GM12891 (cell line): ENCODE measurements at regions not wholly inside any gene's neighbourhood (a gene's known extent, or its start where the extent isn't known, plus 50 kb on each side); places are given as distances from the start of the nearest gene placed in this dataset.
"Not testable (repeated sequence)": the region's sequence is repeated elsewhere in the genome, so short reads cannot be mapped to it uniquely, and the experiment has no call there.

ENCODE experiments used
- DNase-seq: peaks from one replicate; pipeline ENCODE4 v3.0.0; 2011; ENCODE audit warnings: low spot score; ENCODE audit not compliant: insufficient read length
- FAIRE-seq: peaks from 2 replicates; lab custom pipeline; 2011; peaks lifted over from hg19 to GRCh38; lab: Jason Lieb, UNC
- PAX5 ChIP-seq: IDR thresholded peaks from 2 replicates; pipeline ENCODE4 v1.6.1; 2011; ENCODE audit warnings: low read length, moderate library complexity, mild to moderate bottlenecking; ENCODE audit not compliant: insufficient read depth, severe bottlenecking
- POLR2A ChIP-seq: IDR thresholded peaks from 2 replicates; pipeline ENCODE4 v1.6.1; 2011; ENCODE audit warnings: low read depth, low read length, control low read depth
- POLR2AphosphoS5 ChIP-seq: IDR thresholded peaks from 2 replicates; pipeline ENCODE4 v1.6.1; 2011; ENCODE audit warnings: low read depth, low read length, control low read depth
- POU2F2 ChIP-seq: IDR thresholded peaks from 2 replicates; pipeline ENCODE4 v1.6.1; 2011; ENCODE audit warnings: low read depth, mild to moderate bottlenecking, control low read depth, low read length, moderate library complexity
- SPI1 ChIP-seq: IDR thresholded peaks from 2 replicates; pipeline ENCODE4 v1.6.1; 2011; ENCODE audit warnings: low read depth, low read length, control low read depth
- TAF1 ChIP-seq: IDR thresholded peaks from 2 replicates; pipeline ENCODE4 v1.6.1; 2011; ENCODE audit warnings: low read depth, low read length, control low read depth

DNA sequence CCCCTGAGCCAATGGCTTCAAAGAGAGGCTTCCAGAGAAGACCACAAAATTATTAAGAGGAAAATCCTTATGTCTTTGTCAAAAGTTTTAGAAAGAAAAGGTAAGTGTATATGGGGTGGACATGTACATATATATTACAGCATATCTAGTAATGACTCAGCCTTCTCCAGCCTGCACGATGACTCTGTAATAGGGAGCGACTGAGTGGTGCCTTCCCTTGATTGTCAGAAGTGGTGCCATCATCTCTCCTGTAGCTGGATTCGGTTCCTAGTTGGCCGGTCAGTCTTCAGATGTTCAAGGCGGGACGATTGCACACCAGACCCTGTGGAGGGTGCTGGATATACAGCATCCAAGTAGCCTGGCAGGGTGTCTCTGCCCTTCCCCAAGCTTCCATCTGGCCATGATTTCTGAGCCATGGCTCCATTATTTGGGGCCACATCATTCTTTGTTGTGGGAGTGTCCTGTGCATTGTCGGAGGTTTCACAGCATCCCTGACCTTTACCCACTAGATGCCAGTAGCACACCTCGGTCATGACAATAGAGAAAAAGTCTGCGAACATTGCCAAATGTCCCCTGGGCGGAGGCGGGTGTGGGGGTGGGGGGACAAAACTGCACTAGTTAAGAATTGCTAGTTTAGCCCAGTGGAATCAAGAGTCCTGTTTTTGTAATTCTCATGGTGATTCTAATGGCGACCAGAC lies 206.2 kb upstream of the KAZN start:
- no peak for DNase-seq
- no peak for FAIRE-seq
- TF ChIP-seq POLR2A (no peak), SPI1 (no peak), PAX5 (no peak), POLR2AphosphoS5 (no peak), TAF1 (no peak), POU2F2 (no peak)

- no peak for DNase-seq
- FAIRE-seq = no peak
- TF ChIP-seq POU2F2 = no peak
- TF ChIP-seq POLR2A = no peak
- no peak for TF ChIP-seq POLR2AphosphoS5
- TF ChIP-seq TAF1 = no peak
- TF ChIP-seq PAX5 = no peak
- TF ChIP-seq SPI1 = no peak
Observed at GRCh38 chr1:14392859-14393365, 205.6 kb upstream of the KAZN start.

DNA sequence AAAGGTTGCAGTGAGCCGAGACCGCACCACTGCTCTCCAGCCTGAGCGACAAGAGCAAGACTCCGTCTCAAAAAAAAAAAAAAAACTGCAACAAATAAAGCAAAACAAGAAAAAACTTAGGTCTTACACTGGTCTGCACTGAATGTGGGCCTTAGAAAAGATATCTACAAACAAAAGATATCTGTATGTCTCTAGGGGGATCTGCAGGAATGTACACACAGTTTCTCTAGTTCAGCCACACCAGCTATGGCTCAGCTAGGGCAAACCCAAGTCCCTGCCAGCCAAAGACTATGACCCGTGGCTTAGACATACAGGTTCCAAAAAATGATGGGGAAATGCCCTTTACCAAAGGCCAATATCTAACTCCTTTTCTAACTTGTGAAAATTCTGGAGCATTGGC lies 202.4 kb upstream of the KAZN start:
- FAIRE-seq = no peak
- no peak for DNase-seq
- TF ChIP-seq POLR2A = no peak
- no peak for TF ChIP-seq PAX5
- TF ChIP-seq TAF1 = no peak
- TF ChIP-seq SPI1 = no peak
- no peak for TF ChIP-seq POU2F2
- TF ChIP-seq POLR2AphosphoS5 = no peak

DNA sequence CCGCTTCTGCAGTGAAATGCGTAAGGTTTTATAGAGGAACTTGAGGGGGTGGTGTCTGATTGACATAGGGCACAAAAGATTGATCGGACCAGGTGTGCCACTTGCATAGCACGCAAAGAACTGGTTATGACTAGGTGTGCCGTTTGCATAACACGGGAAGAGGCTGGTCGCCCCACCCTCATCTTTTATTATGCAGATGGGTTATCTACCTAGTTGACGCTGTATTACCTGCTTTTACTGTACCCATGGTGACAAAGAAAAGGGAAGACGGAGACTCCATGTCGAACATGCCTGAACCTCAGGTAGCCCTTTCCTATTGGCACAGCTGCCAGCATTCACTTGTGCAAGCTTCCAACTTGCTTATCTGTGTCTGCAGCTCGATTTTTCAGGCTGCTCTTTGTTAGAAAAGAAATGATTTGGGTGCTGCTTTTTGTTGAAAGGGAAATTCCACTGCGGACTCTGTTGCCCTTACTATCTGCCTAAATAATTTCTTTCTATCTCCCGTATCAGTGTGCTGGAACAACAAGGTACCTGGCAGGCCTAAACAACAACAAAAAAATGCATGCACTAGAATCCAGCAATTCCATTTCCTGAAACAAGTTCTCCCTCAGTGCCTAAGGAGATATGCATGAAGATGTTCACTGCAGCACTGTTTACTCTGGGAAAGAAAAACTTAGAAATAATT lies 194.4 kb upstream of the KAZN start:
- FAIRE-seq (no peak), DNase-seq (no peak)
- TF ChIP-seq POLR2A = no peak
- TF ChIP-seq SPI1 = no peak
- no peak for TF ChIP-seq PAX5

GRCh38 chr1:14404862-14405301 lies 193.6 kb upstream of the KAZN start:
- TF ChIP-seq POU2F2 (no peak), TAF1 (no peak), SPI1 (no peak), PAX5 (no peak), POLR2AphosphoS5 (no peak), POLR2A (no peak)
- FAIRE-seq (no peak), DNase-seq (no peak)

DNA sequence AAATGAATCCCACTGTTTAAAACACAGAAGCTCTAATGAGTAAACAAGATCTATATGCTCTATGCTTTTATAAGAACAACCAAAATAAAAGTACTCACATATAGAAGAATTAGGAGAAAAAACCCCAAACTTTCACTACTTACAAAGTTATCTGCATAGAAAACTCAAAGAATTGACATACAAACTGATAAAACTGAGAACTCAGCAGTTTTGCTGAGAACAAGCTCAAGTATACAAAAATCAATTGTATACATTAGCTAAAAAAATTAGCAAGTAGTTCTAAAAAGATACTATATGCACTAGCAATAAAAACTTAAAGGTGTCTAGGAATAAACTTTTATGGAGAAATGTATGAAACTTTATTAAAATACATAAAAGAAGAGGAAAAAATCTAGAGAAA lies 186.2 kb upstream of the KAZN start:
- no peak for FAIRE-seq

DNA sequence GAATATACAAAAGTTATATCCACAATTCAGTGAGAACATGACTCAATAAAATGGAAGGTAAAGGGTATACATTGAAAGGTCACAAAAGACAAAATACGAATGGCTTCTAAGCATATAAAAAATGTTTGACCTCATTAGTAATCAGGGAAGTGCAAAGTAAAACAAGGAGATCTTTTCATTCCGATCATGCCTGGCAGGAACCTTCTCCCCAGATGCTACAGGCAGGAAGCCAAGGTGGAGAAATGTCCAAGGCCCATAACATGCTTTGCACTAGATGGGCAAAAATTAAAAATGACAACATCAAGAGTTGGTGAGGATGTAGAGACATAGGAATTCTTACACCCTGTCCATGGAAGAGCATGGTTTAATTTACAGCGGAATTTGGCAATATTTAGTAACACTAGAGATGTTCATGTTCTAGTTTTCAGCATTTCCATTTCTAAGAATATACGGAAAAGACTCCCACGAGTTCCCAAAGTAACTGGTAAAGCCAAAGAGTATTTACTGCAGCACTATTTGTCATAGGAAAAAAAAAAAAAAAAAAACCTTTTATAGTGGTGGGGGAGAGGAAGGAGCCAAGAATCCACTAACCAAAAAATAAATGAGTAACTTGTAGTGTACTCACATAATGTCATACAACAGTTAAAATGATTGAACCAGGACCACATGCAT lies 184.5 kb upstream of the KAZN start:
- TF ChIP-seq TAF1 (no peak), POLR2A (no peak), POLR2AphosphoS5 (no peak), SPI1 (no peak), PAX5 (no peak), POU2F2 (no peak)
- FAIRE-seq (no peak), DNase-seq (no peak)

More for the DNA sequence above, 186.2 kb upstream of the KAZN start:
- no peak for TF ChIP-seq POU2F2
- no peak for TF ChIP-seq TAF1
- TF ChIP-seq PAX5 = no peak
- no peak for TF ChIP-seq POLR2A
- TF ChIP-seq SPI1 = no peak
- no peak for TF ChIP-seq POLR2AphosphoS5
- DNase-seq = no peak

- no peak for DNase-seq
- TF ChIP-seq PAX5 (no peak), POLR2A (no peak), TAF1 (no peak)
- no peak for FAIRE-seq
Observed at GRCh38 chr1:14415396-14415795, 183.1 kb upstream of the KAZN start.

DNA sequence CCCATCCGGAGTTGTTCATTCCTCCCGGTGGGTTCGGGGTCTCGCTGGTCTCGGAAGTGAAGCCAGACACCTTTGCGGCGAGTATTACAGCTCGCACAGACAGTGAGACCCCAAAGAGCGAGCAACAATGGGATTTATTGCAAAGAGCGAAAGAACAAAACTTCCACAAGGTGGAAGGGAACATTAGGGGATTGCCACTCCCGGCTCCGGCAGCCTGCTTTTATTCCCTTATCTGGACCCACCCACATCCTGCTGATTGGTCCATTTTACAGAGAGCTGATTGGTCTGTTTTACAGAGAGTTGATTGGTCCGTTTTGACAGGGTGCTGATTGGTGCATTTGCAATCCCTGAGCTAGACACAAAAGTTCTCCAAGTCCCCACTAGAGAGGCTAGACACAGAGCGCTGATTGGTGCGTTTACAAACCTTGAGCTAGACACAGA lies 178.7 kb upstream of the KAZN start:
- not testable (repeated sequence) for DNase-seq, FAIRE-seq
